ENCODE measurements at regions not wholly inside any gene's neighbourhood (a gene's known extent, or its start where the extent isn't known, plus 50 kb on each side); places are given as distances from the start of the nearest gene placed in this dataset.

DNA sequence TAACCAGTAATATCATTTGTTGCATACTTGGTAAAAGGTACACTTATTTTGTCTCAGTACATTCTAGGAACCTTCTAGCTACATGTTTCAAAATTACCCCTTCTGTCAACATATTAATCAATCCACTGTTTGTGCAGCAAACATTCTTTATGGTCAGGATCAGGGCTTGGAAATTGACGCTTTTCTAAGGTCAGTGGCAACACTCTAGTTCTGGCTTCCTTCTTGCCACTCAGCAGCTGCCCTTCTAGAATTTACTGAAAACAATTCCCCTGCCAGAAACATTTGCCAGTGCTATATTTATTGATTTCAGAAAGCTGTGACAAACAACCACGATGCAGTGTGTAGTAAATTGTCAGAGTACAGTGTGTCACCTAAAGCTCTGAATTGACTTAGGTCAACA is 84.7 kb upstream of the FBXL4 start:
- no peak overlapping the region for H3K4me3 ChIP-seq (ENCODE audit: low read depth, low read length)
- no peak for TF ChIP-seq CTCF (IDR thresholded peaks at IDR 0.05; ENCODE audit: insufficient read depth, low read length)
- no peak for DNase-seq (ENCODE audit: low read depth)

DNA sequence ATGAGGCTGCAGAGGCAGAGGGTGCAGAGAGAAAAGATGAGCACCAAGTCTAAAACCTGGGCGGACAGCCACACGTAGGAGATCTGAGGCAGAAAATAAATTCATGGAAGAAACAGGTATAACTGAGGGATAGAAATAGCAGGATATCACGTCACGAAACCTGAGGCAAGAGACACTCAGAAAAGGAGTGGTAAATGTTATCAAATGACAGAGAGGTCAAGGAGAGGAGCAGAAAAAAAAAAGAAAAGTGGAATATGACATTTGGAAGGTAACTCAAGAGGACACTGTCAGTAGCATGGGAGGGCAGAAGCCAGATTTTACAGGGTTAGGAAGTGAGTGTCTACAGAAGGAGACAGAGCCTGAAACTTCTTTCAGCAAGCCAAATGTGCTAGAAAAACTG is 84.2 kb upstream of the FBXL4 start:
- no peak overlapping the region for H3K4me3 ChIP-seq (ENCODE audit: low read depth, low read length)
- TF ChIP-seq CTCF (IDR thresholded peaks at IDR 0.05; ENCODE audit: insufficient read depth, low read length): no peak
- no peak for DNase-seq (ENCODE audit: low read depth)

DNA sequence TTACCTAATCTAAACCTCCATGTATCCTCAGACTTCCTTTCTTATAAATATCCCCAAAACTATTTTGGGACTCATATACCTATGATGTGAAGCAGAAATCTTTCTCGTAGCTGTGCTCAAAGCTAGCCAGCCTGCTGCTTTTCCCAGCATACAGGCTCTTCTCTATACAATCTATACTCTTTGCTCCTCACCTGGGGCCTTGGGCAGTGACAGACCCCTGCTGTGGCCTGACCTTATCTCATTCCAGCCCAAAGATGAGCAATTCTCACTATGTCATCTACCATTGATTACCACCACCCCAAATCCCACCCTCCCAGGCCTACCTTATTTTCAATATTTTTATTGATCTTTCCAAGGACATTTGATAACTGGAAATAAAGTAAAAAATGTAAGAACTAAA is 83.2 kb upstream of the FBXL4 start:
- no peak for DNase-seq (ENCODE audit: low read depth)
- no peak for TF ChIP-seq CTCF (IDR thresholded peaks at IDR 0.05; ENCODE audit: insufficient read depth, low read length)
- no peak overlapping the region for H3K4me3 ChIP-seq (ENCODE audit: low read depth, low read length)

DNA sequence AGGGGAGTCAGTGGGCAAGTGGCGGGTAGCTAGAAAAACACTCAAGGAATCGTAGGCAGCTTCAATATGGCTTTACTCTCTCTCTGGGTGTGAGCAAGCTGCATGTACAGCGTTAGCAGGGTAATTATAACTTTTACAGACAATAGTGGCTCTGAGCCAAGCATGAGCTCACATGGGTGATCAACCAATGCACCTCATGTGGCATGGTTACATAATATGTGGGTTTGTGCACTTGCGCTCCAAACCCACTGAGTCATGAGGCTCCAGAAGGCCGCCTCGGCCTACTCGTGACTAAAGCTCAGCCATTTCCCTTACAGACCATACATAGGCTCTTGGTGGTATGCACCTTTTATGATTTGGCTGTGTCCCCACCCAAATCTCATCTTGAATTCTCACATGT is 78.4 kb upstream of the FBXL4 start:
- DNase-seq (ENCODE audit: low read depth): no peak
- no peak for TF ChIP-seq CTCF (IDR thresholded peaks at IDR 0.05; ENCODE audit: insufficient read depth, low read length)
- no peak overlapping the region for H3K4me3 ChIP-seq (ENCODE audit: low read depth, low read length)

DNA sequence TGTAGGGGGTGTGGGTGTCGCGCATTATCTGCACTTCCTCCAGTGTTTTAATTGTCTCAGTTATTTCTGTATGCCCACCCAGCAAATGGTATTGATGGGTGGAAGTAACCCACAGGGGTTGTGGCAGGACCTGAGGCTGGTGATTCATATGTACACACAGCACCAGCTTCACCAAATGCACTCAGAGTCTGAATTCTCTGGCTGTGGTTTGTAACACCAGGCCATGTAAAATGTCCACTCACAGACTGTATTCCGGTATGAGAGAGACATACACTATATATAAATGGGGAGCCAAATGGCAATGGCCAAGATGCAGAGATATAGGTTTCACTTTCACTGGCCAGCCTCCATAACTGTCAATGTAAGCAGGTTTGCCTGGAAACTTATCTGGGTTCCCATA is 76.3 kb upstream of the FBXL4 start:
- no peak overlapping the region for H3K4me3 ChIP-seq (ENCODE audit: low read depth, low read length)
- no peak for TF ChIP-seq CTCF (IDR thresholded peaks at IDR 0.05; ENCODE audit: insufficient read depth, low read length)
- DNase-seq (ENCODE audit: low read depth): no peak

- H3K4me3 ChIP-seq (ENCODE audit: low read depth, low read length): no peak overlapping the region
- DNase-seq (ENCODE audit: low read depth): no peak
- no peak for TF ChIP-seq CTCF (IDR thresholded peaks at IDR 0.05; ENCODE audit: insufficient read depth, low read length)
These were observed 74.4 kb upstream of the FBXL4 start for GRCh38 chr6:99022039-99022609.

DNA sequence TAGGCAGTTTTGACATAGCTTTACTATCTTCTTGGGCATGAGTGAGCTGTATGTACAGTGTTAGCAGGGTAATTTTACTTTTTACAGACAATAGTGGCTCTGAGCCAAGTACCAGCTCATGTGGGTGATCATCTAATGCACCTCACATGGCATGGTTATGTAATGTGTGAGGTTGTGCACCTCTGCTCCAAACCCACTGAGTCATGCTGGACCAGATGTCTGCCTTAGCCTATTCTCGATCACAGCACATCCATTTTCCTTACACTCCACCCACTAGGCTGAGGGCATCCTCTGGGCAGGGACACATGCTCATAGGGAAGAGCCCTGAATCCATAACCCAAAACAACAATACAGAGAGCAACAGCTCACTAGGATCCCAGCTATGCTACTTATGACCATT is 71.6 kb upstream of the FBXL4 start:
- no peak for TF ChIP-seq CTCF (IDR thresholded peaks at IDR 0.05; ENCODE audit: insufficient read depth, low read length)
- no peak overlapping the region for H3K4me3 ChIP-seq (ENCODE audit: low read depth, low read length)
- peak; percentile 26 for DNase-seq (ENCODE audit: low read depth)
